Panc1 (cell line): ENCODE measurements at regions not wholly inside any gene's neighbourhood (a gene's known extent, or its start where the extent isn't known, plus 50 kb on each side); places are given as distances from the start of the nearest gene placed in this dataset.
"Not testable (repeated sequence)": the region's sequence is repeated elsewhere in the genome, so short reads cannot be mapped to it uniquely, and the experiment has no call there.

Experiments used
- ATAC-seq: fragments of 200-7000 bp; cut with Tn5 transposase; 2 replicates; pipeline ENCODE4 v1.9.1; 2020; ENCODE audit warnings: mild to moderate bottlenecking, moderate library complexity
- BruUV-seq: library from RNA; stranded (reverse); fragments of 400-500 nt; replicated peaks from 2 replicates; lab custom pipeline; 2021; lab: Mats Ljungman, UMichigan
- CTCF ChIA-PET: fragments of 300-600 bp; sonication (Branson Sonifier 250); formaldehyde crosslinking; loops from one replicate; lab custom pipeline; 2022; ENCODE audit warnings: antibody characterized with exemption; lab: Charles Lee
- POLR2A ChIA-PET: fragments of 300-600 bp; sonication (Branson Sonifier 250); formaldehyde crosslinking; loops from one replicate; lab custom pipeline; 2022; ENCODE audit warnings: antibody characterized with exemption; lab: Charles Lee
- DNase-seq: peaks from one replicate; pipeline ENCODE4 v3.0.0-alpha.2; 2010; ENCODE audit warnings: low read depth, low spot score
- H3K27ac ChIP-seq: 2 replicates; pipeline ENCODE4 v1.5.1; 2011; ENCODE audit warnings: mild to moderate bottlenecking, low read length, inconsistent platforms
- H3K27me3 ChIP-seq: fragments of 200-500 bp; sonication (Bioruptor generic); 2 replicates; pipeline ENCODE4 v1.6.0; 2014; ENCODE audit warnings: low read length, inconsistent platforms; ENCODE audit not compliant: control insufficient read depth, insufficient read depth
- H3K36me3 ChIP-seq: fragments of 200-500 bp; sonication (Bioruptor generic); 2 replicates; pipeline ENCODE4 v1.5.1; 2014; ENCODE audit warnings: inconsistent platforms, mild to moderate bottlenecking, low read length, moderate library complexity; ENCODE audit not compliant: control insufficient read depth, insufficient read depth
- H3K4me1 ChIP-seq: 2 replicates; pipeline ENCODE4 v1.5.1; 2011; ENCODE audit warnings: inconsistent platforms, mild to moderate bottlenecking, low read length, moderate library complexity; ENCODE audit not compliant: control insufficient read depth, insufficient read depth
- H3K4me3 ChIP-seq, 2 experiments: 2 replicates each; pipeline ENCODE4 v1.5.1; 2011 to 2012; ENCODE audit warnings: low read depth in 2 of 2, low read length in 2 of 2, mild to moderate bottlenecking in 2 of 2, inconsistent platforms in 1 of 2, moderate library complexity in 1 of 2
- H3K9me3 ChIP-seq: fragments of 200-500 bp; sonication (Bioruptor generic); 2 replicates; pipeline ENCODE4 v1.5.1; 2014; ENCODE audit warnings: low read depth, mild to moderate bottlenecking, inconsistent platforms, low read length, moderate library complexity; ENCODE audit not compliant: control insufficient read depth, insufficient read depth
- POLR2AphosphoS5 ChIP-seq: IDR thresholded peaks from 2 replicates; pipeline ENCODE4 v1.6.1; 2012; ENCODE audit warnings: mild to moderate bottlenecking, low read depth, low read length, moderate library complexity
- SIN3A ChIP-seq: IDR thresholded peaks from 2 replicates; pipeline ENCODE4 v1.6.1; 2012; ENCODE audit warnings: low read depth, mild to moderate bottlenecking, low read length, moderate library complexity, borderline replicate concordance; ENCODE audit not compliant: insufficient read depth
- TCF7L2 ChIP-seq: IDR thresholded peaks from 2 replicates; pipeline ENCODE4 v1.6.1; 2011; ENCODE audit warnings: mild to moderate bottlenecking, low read depth, low read length, inconsistent platforms
- in situ Hi-C: cut with HindIII; loops from 2 replicates; pipeline ENCODE4 v1.10.0; 2016; ENCODE audit warnings: low sequenced_read_pairs, low pct_unique_long_range_greater_than_20kb
- intact Hi-C: fragments of 100-400 bp; cut with micrococcal nuclease; formaldehyde crosslinking; loops from one replicate; pipeline ENCODE4 v1.10.0; 2022; ENCODE audit not compliant: unreplicated experiment
- TF ChIP-seq, protein P1 (sequence below), 2 experiments: IDR thresholded peaks; 2 replicates each; pipeline ENCODE4 v1.6.1; 2011 to 2012; ENCODE audit warnings: low read depth in 2 of 2, control low read depth in 1 of 2, low read length in 1 of 2, mild to moderate bottlenecking in 1 of 2, moderate library complexity in 1 of 2; ENCODE audit not compliant: insufficient read depth in 1 of 2
- TF ChIP-seq, protein P2 (sequence below): fragments of 450-650 bp; IDR thresholded peaks from 2 replicates; pipeline ENCODE4 v1.5.1; 2017; ENCODE audit warnings: mild to moderate bottlenecking

DNA sequence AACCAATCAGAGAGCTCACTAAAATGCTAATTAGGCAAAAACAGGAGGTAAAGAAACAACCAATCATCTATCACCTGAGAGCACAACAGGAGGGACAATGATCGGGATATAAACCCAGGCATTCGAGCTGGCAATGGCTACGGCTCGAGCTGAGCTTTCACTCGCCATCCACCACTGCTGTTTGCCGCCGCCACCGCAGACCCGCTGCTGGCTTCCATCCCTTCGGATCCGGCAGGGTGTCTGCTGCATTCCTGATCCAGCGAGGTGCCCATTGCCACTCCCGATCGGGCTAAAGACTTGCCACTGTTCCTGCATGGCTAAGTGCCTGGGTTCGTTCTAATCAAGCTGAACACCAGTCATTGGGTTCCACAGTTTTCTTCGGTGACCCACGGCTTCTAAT is 236.7 kb upstream of the DLGAP1 start:
- DNase-seq (no peak), ATAC-seq (no peak)
- H3K4me1 ChIP-seq = no peaks in the 10 kb centered on the region
- in situ Hi-C loops (no loop called here), intact Hi-C loops (no loop called here)
- no peaks in the 10 kb centered on the region for H3K27me3 ChIP-seq
- H3K9me3 ChIP-seq = no peaks in the 10 kb centered on the region
- H3K36me3 ChIP-seq = no peaks in the 10 kb centered on the region
- H3K27ac ChIP-seq = no peak overlapping the region
- ChIA-PET POLR2A (no interaction called here), CTCF (no interaction called here)
- no TSS peak for BruUV-seq
- TF ChIP-seq, protein P1, sequence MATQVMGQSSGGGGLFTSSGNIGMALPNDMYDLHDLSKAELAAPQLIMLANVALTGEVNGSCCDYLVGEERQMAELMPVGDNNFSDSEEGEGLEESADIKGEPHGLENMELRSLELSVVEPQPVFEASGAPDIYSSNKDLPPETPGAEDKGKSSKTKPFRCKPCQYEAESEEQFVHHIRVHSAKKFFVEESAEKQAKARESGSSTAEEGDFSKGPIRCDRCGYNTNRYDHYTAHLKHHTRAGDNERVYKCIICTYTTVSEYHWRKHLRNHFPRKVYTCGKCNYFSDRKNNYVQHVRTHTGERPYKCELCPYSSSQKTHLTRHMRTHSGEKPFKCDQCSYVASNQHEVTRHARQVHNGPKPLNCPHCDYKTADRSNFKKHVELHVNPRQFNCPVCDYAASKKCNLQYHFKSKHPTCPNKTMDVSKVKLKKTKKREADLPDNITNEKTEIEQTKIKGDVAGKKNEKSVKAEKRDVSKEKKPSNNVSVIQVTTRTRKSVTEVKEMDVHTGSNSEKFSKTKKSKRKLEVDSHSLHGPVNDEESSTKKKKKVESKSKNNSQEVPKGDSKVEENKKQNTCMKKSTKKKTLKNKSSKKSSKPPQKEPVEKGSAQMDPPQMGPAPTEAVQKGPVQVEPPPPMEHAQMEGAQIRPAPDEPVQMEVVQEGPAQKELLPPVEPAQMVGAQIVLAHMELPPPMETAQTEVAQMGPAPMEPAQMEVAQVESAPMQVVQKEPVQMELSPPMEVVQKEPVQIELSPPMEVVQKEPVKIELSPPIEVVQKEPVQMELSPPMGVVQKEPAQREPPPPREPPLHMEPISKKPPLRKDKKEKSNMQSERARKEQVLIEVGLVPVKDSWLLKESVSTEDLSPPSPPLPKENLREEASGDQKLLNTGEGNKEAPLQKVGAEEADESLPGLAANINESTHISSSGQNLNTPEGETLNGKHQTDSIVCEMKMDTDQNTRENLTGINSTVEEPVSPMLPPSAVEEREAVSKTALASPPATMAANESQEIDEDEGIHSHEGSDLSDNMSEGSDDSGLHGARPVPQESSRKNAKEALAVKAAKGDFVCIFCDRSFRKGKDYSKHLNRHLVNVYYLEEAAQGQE (IDR thresholded peaks at IDR 0.05; ENCODE audit: insufficient read depth in 1 of 2, low read depth in 2 of 2, low read length in 1 of 2) = no peak
- TF ChIP-seq, protein P2, sequence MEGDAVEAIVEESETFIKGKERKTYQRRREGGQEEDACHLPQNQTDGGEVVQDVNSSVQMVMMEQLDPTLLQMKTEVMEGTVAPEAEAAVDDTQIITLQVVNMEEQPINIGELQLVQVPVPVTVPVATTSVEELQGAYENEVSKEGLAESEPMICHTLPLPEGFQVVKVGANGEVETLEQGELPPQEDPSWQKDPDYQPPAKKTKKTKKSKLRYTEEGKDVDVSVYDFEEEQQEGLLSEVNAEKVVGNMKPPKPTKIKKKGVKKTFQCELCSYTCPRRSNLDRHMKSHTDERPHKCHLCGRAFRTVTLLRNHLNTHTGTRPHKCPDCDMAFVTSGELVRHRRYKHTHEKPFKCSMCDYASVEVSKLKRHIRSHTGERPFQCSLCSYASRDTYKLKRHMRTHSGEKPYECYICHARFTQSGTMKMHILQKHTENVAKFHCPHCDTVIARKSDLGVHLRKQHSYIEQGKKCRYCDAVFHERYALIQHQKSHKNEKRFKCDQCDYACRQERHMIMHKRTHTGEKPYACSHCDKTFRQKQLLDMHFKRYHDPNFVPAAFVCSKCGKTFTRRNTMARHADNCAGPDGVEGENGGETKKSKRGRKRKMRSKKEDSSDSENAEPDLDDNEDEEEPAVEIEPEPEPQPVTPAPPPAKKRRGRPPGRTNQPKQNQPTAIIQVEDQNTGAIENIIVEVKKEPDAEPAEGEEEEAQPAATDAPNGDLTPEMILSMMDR = no peak
- TF ChIP-seq SIN3A (no peak), TCF7L2 (no peak), POLR2AphosphoS5 (no peak)
- no peak overlapping the region for H3K4me3 ChIP-seq

DNA sequence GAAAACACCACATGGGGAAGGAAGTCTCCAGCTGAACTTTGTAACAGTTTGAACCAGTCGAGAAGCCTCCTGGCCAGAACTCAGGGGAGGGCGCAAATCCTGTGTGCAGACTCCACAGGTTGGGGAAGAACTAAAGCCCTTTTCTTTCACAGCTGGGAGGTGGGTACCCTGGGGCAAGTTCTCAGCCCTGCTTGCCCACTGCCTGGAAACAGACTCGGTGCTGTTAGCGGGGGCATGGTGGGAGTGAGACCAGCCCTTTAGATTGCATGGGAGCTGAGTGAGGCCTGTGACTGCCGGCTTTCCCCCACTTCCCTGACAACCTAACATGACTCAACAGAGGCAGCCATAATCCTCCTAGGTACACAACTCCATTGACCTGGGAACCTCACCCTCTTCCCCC is 223.6 kb upstream of the DLGAP1 start:
- in situ Hi-C loops, H3K9me3 ChIP-seq, DNase-seq, POLR2A ChIA-PET, H3K4me3 ChIP-seq, CTCF ChIA-PET, BruUV-seq, H3K27me3 ChIP-seq, H3K36me3 ChIP-seq, intact Hi-C loops, H3K4me1 ChIP-seq, ATAC-seq, H3K27ac ChIP-seq: not testable (repeated sequence)

- Histone ChIP-seq H3K9me3 (no peaks in the 10 kb centered on the region), H3K36me3 (no peaks in the 10 kb centered on the region), H3K4me3 (no peak overlapping the region), H3K27ac (no peak overlapping the region), H3K4me1 (no peaks in the 10 kb centered on the region), H3K27me3 (no peaks in the 10 kb centered on the region)
- DNase-seq (no peak), ATAC-seq (no peak)
- intact Hi-C loops = no loop called here
- TF ChIP-seq SIN3A (no peak), POLR2AphosphoS5 (no peak), TCF7L2 (no peak)
- TF ChIP-seq, protein P1 (IDR thresholded peaks at IDR 0.05; ENCODE audit: insufficient read depth in 1 of 2, low read depth in 2 of 2, low read length in 1 of 2) = no peak
- TF ChIP-seq, protein P2 = no peak
- BruUV-seq = no TSS peak
- ChIA-PET POLR2A (no interaction called here), CTCF (no interaction called here)
- in situ Hi-C loops = no loop called here
These were observed 221.9 kb upstream of the DLGAP1 start for GRCh38 chr18:4677006-4677405.
